CD14-positive monocyte (primary cell): ENCODE measurements at regions not wholly inside any gene's neighbourhood (a gene's known extent, or its start where the extent isn't known, plus 50 kb on each side); places are given as distances from the start of the nearest gene placed in this dataset.

ENCODE experiments used
- DNase-seq, 3 donors: peaks; one replicate each; pipeline ENCODE4 v3.0.0-alpha.2; 2011 to 2022
- H2AFZ ChIP-seq: 2 replicates; pipeline ENCODE4 v1.6.0; 2012; ENCODE audit warnings: mild to moderate bottlenecking, low read depth, low read length, inconsistent platforms; ENCODE audit not compliant: insufficient read depth, poor library complexity, severe bottlenecking
- H3K27ac ChIP-seq, 2 donors: 1 replicate in 1 of 2; 2 replicates in 1 of 2; pipeline ENCODE4 v1.5.1; 2012 to 2013; ENCODE audit warnings: low read length in 2 of 2, control low read depth in 1 of 2, inconsistent platforms in 1 of 2, low read depth in 1 of 2, mild to moderate bottlenecking in 1 of 2
- H3K27me3 ChIP-seq, 2 donors: one replicate each; pipeline versions ENCODE4 v1.6.0 to v1.6.1; 2011 to 2013; ENCODE audit warnings: low read length in 2 of 2; ENCODE audit not compliant: control insufficient read depth in 2 of 2, insufficient read depth in 2 of 2
- H3K36me3 ChIP-seq, 2 donors: replicated peaks in 1 of 2; 1 replicate in 1 of 2; 2 replicates in 1 of 2; pipeline versions ENCODE4 v1.5.1 to v1.6.1; 2012 to 2013; ENCODE audit warnings: low read length in 2 of 2, control low read depth in 1 of 2, inconsistent platforms in 1 of 2, mild to moderate bottlenecking in 1 of 2; ENCODE audit not compliant: insufficient read depth in 2 of 2, control insufficient read depth in 1 of 2
- H3K4me1 ChIP-seq, 2 donors: 1 replicate in 1 of 2; 2 replicates in 1 of 2; pipeline versions ENCODE4 v1.5.1 to v1.6.1; 2012 to 2013; ENCODE audit warnings: low read length in 2 of 2, control low read depth in 1 of 2, inconsistent platforms in 1 of 2, mild to moderate bottlenecking in 1 of 2, moderate library complexity in 1 of 2; ENCODE audit not compliant: insufficient read depth in 2 of 2, control insufficient read depth in 1 of 2
- H3K4me2 ChIP-seq: replicated peaks from 2 replicates; pipeline ENCODE3; 2012; ENCODE audit warnings: low read length, moderate library complexity, mild to moderate bottlenecking; ENCODE audit not compliant: poor library complexity, severe bottlenecking; ENCODE audit errors: extremely low read depth
- H3K4me3 ChIP-seq, 3 experiments: fragments of 200-600 bp in 1 of 3; sonication (generic) in 1 of 3; replicated peaks in 1 of 3; 1 replicate in 2 of 3; 2 replicates in 1 of 3; pipeline ENCODE4 v1.5.1; 2011 to 2013; ENCODE audit warnings: low read length in 3 of 3, mild to moderate bottlenecking in 3 of 3, control low read depth in 2 of 3, low read depth in 2 of 3, inconsistent platforms in 1 of 3, moderate library complexity in 1 of 3
- H3K79me2 ChIP-seq: 2 replicates; pipeline ENCODE4 v1.6.0; 2012; ENCODE audit warnings: mild to moderate bottlenecking, control low read depth, inconsistent platforms, low read length, moderate library complexity; ENCODE audit not compliant: insufficient read depth
- H3K9ac ChIP-seq: 2 replicates; pipeline ENCODE4 v1.6.0; 2017; ENCODE audit warnings: low read length, mild to moderate bottlenecking; ENCODE audit not compliant: insufficient read depth, poor library complexity, severe bottlenecking
- H3K9me3 ChIP-seq, 2 donors: replicated peaks in 1 of 2; 1 replicate in 1 of 2; 2 replicates in 1 of 2; pipeline versions ENCODE4 v1.5.1 to v1.6.1; 2012 to 2013; ENCODE audit warnings: low read length in 2 of 2, control low read depth in 1 of 2; ENCODE audit not compliant: control insufficient read depth in 1 of 2, insufficient read depth in 1 of 2
- H4K20me1 ChIP-seq: 2 replicates; pipeline ENCODE4 v1.6.0; 2012; ENCODE audit warnings: mild to moderate bottlenecking, low read length, control low read depth, moderate library complexity; ENCODE audit not compliant: insufficient read depth
- H3K27ac Mint-ChIP-seq, 7 donors: one replicate each; pipeline ENCODE4 v1.8.0; 2020; ENCODE audit warnings: mild to moderate bottlenecking in 7 of 7, mixed read lengths in 7 of 7, moderate library complexity in 6 of 7, inconsistent platforms in 2 of 7
- H3K27me3 Mint-ChIP-seq, 3 donors: one replicate each; pipeline ENCODE4 v1.8.0; 2021 to 2022; ENCODE audit warnings: low read depth in 3 of 3, mild to moderate bottlenecking in 3 of 3, mixed read lengths in 3 of 3, moderate library complexity in 3 of 3, inconsistent platforms in 1 of 3
- H3K36me3 Mint-ChIP-seq, 2 donors: one replicate each; pipeline ENCODE4 v1.8.0; 2020; ENCODE audit warnings: mixed read lengths in 2 of 2, inconsistent platforms in 1 of 2, mild to moderate bottlenecking in 1 of 2
- H3K4me1 Mint-ChIP-seq: one replicate; pipeline ENCODE4 v1.8.0; 2020; ENCODE audit warnings: mild to moderate bottlenecking, mixed read lengths
- H3K4me3 Mint-ChIP-seq, 2 donors: one replicate each; pipeline ENCODE4 v1.8.0; 2020; ENCODE audit warnings: mild to moderate bottlenecking in 2 of 2, mixed read lengths in 2 of 2, moderate library complexity in 1 of 2
- H3K9me3 Mint-ChIP-seq, 7 donors: one replicate each; pipeline ENCODE4 v1.8.0; 2020 to 2022; ENCODE audit warnings: mixed read lengths in 7 of 7, mild to moderate bottlenecking in 6 of 7, moderate library complexity in 6 of 7, inconsistent platforms in 2 of 7
- WGBS: methylation state at CpG from one replicate; pipeline ENCODE4 v1.1.5; 2013; ENCODE audit warnings: missing lambda C conversion rate; ENCODE audit not compliant: insufficient coverage; 5-methylcytosine and 5-hydroxymethylcytosine counted together
- intact Hi-C, 2 donors: fragments of 100-400 bp; cut with micrococcal nuclease; formaldehyde crosslinking; loops; one replicate each; pipeline versions ENCODE4 v1.15.0 to v1.15.1; 2023
- TF ChIP-seq, protein P1 (sequence below): fragments of 200-600 bp; IDR thresholded peaks from one replicate; pipeline ENCODE4 v1.8.0; 2022; ENCODE audit warnings: antibody characterized with exemption, mild to moderate bottlenecking

DNA sequence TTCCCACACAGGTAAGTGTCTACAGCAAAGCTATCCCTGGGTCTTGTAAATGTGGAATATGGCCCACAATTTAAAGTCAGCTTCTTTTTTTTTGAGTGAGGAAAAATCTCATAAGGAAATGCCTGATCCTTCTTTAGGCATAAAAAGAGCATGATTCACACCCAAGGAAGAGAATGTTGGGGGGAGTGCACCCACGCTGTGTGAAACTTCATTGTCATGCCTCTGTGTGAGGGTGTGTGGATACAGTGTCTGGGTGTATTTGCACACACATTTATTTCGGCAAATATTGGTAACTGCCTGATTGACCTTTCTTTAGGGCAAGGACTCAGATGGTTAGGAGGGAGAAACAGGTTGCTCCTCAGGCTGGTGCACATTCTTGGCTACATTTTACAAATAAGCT is 196.8 kb upstream of the STXBP6 start:
- no peaks in the 10 kb centered on the region for H3K4me1 Mint-ChIP-seq
- H3K4me3 Mint-ChIP-seq, result no peak overlapping the region
- Histone ChIP-seq H4K20me1 (no peaks in the 10 kb centered on the region), H3K36me3 (no peaks in the 10 kb centered on the region), H3K27ac (no peak overlapping the region), H3K27me3 (no peaks in the 10 kb centered on the region), H3K4me3 (no peak overlapping the region), H3K4me2 (no peak overlapping the region), H3K9me3 (no peaks in the 10 kb centered on the region), H3K4me1 (no peaks in the 10 kb centered on the region), H3K79me2 (no peaks in the 10 kb centered on the region), H2AFZ (no peak overlapping the region), H3K9ac (no peak overlapping the region)
- intact Hi-C loops, result no loop called here
- H3K27me3 Mint-ChIP-seq, result peaks cover 0 to 2% (median 0%) of the 10 kb centered on the region in 3 donors
- TF ChIP-seq, protein P1, sequence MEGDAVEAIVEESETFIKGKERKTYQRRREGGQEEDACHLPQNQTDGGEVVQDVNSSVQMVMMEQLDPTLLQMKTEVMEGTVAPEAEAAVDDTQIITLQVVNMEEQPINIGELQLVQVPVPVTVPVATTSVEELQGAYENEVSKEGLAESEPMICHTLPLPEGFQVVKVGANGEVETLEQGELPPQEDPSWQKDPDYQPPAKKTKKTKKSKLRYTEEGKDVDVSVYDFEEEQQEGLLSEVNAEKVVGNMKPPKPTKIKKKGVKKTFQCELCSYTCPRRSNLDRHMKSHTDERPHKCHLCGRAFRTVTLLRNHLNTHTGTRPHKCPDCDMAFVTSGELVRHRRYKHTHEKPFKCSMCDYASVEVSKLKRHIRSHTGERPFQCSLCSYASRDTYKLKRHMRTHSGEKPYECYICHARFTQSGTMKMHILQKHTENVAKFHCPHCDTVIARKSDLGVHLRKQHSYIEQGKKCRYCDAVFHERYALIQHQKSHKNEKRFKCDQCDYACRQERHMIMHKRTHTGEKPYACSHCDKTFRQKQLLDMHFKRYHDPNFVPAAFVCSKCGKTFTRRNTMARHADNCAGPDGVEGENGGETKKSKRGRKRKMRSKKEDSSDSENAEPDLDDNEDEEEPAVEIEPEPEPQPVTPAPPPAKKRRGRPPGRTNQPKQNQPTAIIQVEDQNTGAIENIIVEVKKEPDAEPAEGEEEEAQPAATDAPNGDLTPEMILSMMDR, result no peak
- no peak for DNase-seq
- H3K36me3 Mint-ChIP-seq, result no peaks in the 10 kb centered on the region
- H3K9me3 Mint-ChIP-seq, result peaks cover 0 to 6% (median 3%) of the 10 kb centered on the region in 7 donors
- WGBS, result 71% methylated on average over 1 of the region's 2 CpGs
- H3K27ac Mint-ChIP-seq, result no peak overlapping the region

DNA sequence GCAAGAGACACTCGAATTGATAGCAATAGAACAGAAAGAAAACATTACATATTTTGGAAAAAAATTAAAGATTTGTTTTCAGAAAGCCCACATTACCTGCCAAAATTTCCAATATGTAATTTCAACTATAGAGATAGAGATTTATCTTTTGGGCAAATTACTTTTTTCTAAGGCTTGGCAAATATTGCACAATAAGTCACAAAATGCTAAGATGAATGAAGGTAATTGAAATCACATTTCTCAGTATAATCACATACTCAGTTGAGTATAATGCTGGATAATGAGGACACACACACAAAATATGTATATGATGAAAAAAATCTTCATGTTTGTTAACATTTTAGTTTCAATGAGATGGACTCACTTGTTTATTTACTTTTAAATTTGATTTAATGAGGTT is 189.2 kb upstream of the STXBP6 start:
- H3K36me3 Mint-ChIP-seq, result no peaks in the 10 kb centered on the region
- no peaks in the 10 kb centered on the region for H3K4me1 ChIP-seq
- H3K79me2 ChIP-seq, result no peaks in the 10 kb centered on the region
- no peak overlapping the region for H2AFZ ChIP-seq
- H3K27me3 Mint-ChIP-seq, result peaks cover 2 to 4% (median 3%) of the 10 kb centered on the region in 3 donors
- intact Hi-C loops, result no loop called here
- H3K9me3 ChIP-seq, result no peaks in the 10 kb centered on the region
- DNase-seq, result no peak
- H3K27ac Mint-ChIP-seq, result no peak overlapping the region
- no peaks in the 10 kb centered on the region for H3K4me1 Mint-ChIP-seq
- TF ChIP-seq, protein P1, result no peak
- no peak overlapping the region for H3K4me2 ChIP-seq
- H3K4me3 Mint-ChIP-seq, result no peak overlapping the region
- H3K4me3 ChIP-seq, result no peak overlapping the region
- WGBS, result no CpG with 5 or more reads among the region's 1 CpG
- no peaks in the 10 kb centered on the region for H3K36me3 ChIP-seq
- H3K9ac ChIP-seq, result no peak overlapping the region
- no peaks in the 10 kb centered on the region for H4K20me1 ChIP-seq
- H3K27me3 ChIP-seq, result no peaks in the 10 kb centered on the region
- no peak overlapping the region for H3K27ac ChIP-seq
- peaks cover 0 to 3% (median 0%) of the 10 kb centered on the region in 7 donors for H3K9me3 Mint-ChIP-seq
